Aorta (tissue), 5 donors: ENCODE measurements at regions not wholly inside any gene's neighbourhood (a gene's known extent, or its start where the extent isn't known, plus 50 kb on each side); places are given as distances from the start of the nearest gene placed in this dataset.
"Not testable (repeated sequence)": the region's sequence is repeated elsewhere in the genome, so short reads cannot be mapped to it uniquely, and the experiment has no call there.

Experiments
- ATAC-seq: fragments of 200-7000 bp; cut with Tn5 transposase; one replicate; pipeline ENCODE4 v1.9.1; 2022; ENCODE audit warnings: moderate library complexity; ENCODE audit not compliant: low FRiP score
- DNase-seq, 2 donors: peaks; one replicate each; pipeline ENCODE4 v3.0.0-alpha.2; 2020
- H3K27ac ChIP-seq, 2 donors: one replicate each; pipeline ENCODE4 v1.5.1; 2013; ENCODE audit warnings: low read length in 2 of 2, mild to moderate bottlenecking in 2 of 2, moderate library complexity in 2 of 2, control low read depth in 1 of 2, inconsistent platforms in 1 of 2, low read depth in 1 of 2
- H3K27me3 ChIP-seq, 2 donors: one replicate each; pipeline ENCODE4 v1.6.1; 2013; ENCODE audit warnings: control low read depth in 1 of 2, low read length in 1 of 2, mild to moderate bottlenecking in 1 of 2, moderate library complexity in 1 of 2; ENCODE audit not compliant: insufficient read depth in 2 of 2, control insufficient read depth in 1 of 2
- H3K36me3 ChIP-seq, 2 donors: one replicate each; pipeline ENCODE4 v1.6.1; 2013; ENCODE audit warnings: control low read depth in 1 of 2, low read length in 1 of 2, mild to moderate bottlenecking in 1 of 2; ENCODE audit not compliant: insufficient read depth in 2 of 2, control insufficient read depth in 1 of 2
- H3K4me1 ChIP-seq, 2 donors: one replicate each; pipeline ENCODE4 v1.6.1; 2013; ENCODE audit warnings: low read length in 2 of 2, control low read depth in 1 of 2, mild to moderate bottlenecking in 1 of 2, moderate library complexity in 1 of 2; ENCODE audit not compliant: insufficient read depth in 2 of 2, control insufficient read depth in 1 of 2
- H3K4me3 ChIP-seq, 2 donors: one replicate each; pipeline ENCODE4 v1.5.1; 2013; ENCODE audit warnings: low read length in 2 of 2, control low read depth in 1 of 2, mild to moderate bottlenecking in 1 of 2
- H3K9me3 ChIP-seq: one replicate; pipeline ENCODE4 v1.6.1; 2013; ENCODE audit warnings: mild to moderate bottlenecking, low read length; ENCODE audit not compliant: control insufficient read depth
- WGBS, 2 donors: extraction: QIAGEN DNeasy Blood & Tissue Kit; methylation state at CpG; one replicate each; pipeline ENCODE4 v1.1.7; 2013; 5-methylcytosine and 5-hydroxymethylcytosine counted together
- intact Hi-C, 2 donors: fragments of 100-400 bp; cut with DNase I; formaldehyde crosslinking; loops; one replicate each; pipeline versions ENCODE4 v1.14.2 to v1.15.0; 2022
- donor health status: healthy with polysubstance abuse.
- donor health status: Bipolar disorder and iron deficiency.
- donor health status: DM: no; HTN: no; CAD: no.
- donor health status: DM: no; HTN: no; CAD: no.
- donor health status: DM: yes; HTN: yes; CAD: no.

GRCh38 chr1:194755241-194755994, 1569.0 kb upstream of the B3GALT2 start:
- WGBS, 2 donors, result 55 to 57% methylated on average over 3 of the region's 3 CpGs
- Histone ChIP-seq H3K27ac (no peak overlapping the region), H3K27me3 (no peaks in the 10 kb centered on the region), H3K4me3 (no peak overlapping the region), H3K4me1 (no peaks in the 10 kb centered on the region), H3K36me3 (no peaks in the 10 kb centered on the region), H3K9me3 (no peaks in the 10 kb centered on the region)
- no peak for DNase-seq
- intact Hi-C loops, result no loop called here
- ATAC-seq, result no peak

- H3K27me3 ChIP-seq, H3K27ac ChIP-seq, ATAC-seq, H3K9me3 ChIP-seq, H3K36me3 ChIP-seq, H3K4me1 ChIP-seq, DNase-seq, H3K4me3 ChIP-seq, intact Hi-C loops: not testable (repeated sequence)
- WGBS, 2 donors, result 85 to 87% methylated on average over 5 of the region's 5 CpGs
These were observed 1552.4 kb upstream of the B3GALT2 start for GRCh38 chr1:194738843-194739242.

- H3K9me3 ChIP-seq, result no peaks in the 10 kb centered on the region
- H3K4me3 ChIP-seq, result no peak overlapping the region
- no peak for DNase-seq
- H3K4me1 ChIP-seq, result no peaks in the 10 kb centered on the region
- no peak for ATAC-seq
- intact Hi-C loops, result no loop called here
- no peaks in the 10 kb centered on the region for H3K36me3 ChIP-seq
- WGBS, 2 donors, result 37 to 54% methylated on average over 1 of the region's 1 CpG
- H3K27me3 ChIP-seq, result no peaks in the 10 kb centered on the region
- H3K27ac ChIP-seq, result no peak overlapping the region
These were observed 1548.6 kb upstream of the B3GALT2 start for GRCh38 chr1:194734970-194735369.

DNA sequence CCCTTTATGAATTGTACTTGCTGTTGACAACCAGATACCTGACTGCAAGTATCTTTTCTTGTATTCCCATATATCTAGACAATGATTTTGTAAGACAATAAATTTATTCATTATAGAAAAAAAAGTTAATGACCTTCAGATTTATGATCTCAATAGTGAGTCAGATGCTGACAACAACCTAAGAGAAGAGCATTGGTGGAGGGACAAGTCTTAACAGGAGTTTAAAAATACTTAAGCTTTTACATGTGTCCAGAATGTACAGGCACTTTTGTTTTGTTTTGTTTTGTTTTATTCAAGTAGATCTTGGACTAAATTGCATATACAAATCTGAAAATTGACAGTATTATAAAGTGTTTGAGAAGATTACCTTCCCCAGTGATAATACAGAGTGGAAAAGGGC, 1544.6 kb upstream of the B3GALT2 start:
- DNase-seq (no peak), ATAC-seq (no peak)
- Histone ChIP-seq H3K9me3 (no peaks in the 10 kb centered on the region), H3K27me3 (no peaks in the 10 kb centered on the region), H3K36me3 (no peaks in the 10 kb centered on the region), H3K27ac (no peak overlapping the region), H3K4me3 (no peak overlapping the region), H3K4me1 (no peaks in the 10 kb centered on the region)
- intact Hi-C loops, result no loop called here

DNA sequence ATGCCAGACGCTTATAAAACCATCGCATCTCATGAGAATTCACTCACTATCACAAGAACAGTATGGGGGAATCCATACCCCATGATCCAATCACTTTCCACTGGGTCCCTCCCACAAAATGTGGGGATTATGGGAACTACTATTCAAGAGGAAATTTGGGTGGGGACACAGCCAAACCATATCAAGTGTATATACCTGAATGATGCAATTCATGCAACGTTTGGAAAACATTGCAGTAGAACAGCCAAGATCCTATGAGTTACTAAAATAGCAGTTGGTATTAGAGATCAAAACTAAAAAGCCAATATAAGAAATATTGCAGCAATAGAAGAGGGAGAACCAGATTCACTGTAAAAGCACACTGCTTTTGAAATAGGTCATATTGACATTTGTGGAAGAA, 1543.9 kb upstream of the B3GALT2 start:
- Histone ChIP-seq H3K27me3 (no peaks in the 10 kb centered on the region), H3K9me3 (no peaks in the 10 kb centered on the region), H3K36me3 (no peaks in the 10 kb centered on the region), H3K4me1 (no peaks in the 10 kb centered on the region), H3K27ac (no peak overlapping the region), H3K4me3 (no peak overlapping the region)
- DNase-seq (no peak), ATAC-seq (no peak)
- WGBS, 2 donors, result 63 to 79% methylated on average over 3 of the region's 3 CpGs
- intact Hi-C loops, result no loop called here

DNA sequence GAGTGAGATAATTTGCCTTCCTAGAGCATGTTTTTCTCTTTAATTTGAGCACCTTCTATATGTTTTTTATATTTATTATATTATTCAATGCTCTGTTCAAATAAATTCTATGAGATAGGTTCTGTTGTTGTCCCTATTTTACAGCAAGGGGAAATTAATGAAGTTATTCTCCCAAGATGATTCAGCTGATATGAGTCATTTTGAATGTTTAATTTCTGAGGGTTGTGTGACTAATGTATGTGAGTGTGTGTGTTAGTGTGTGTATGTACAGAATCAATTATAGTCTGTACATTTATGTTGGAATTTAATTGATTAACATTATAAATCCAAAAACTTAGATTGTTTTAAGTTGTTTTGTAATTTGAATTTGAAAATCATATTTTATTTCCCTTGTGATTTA, 1536.7 kb upstream of the B3GALT2 start:
- intact Hi-C loops, result no loop called here
- no peaks in the 10 kb centered on the region for H3K27me3 ChIP-seq
- ATAC-seq (no peak), DNase-seq (no peak)
- H3K4me3 ChIP-seq, result no peak overlapping the region
- no peak overlapping the region for H3K27ac ChIP-seq
- no peaks in the 10 kb centered on the region for H3K36me3 ChIP-seq
- no peaks in the 10 kb centered on the region for H3K9me3 ChIP-seq
- no peaks in the 10 kb centered on the region for H3K4me1 ChIP-seq

GRCh38 chr1:194717941-194718340, 1531.5 kb upstream of the B3GALT2 start:
- intact Hi-C loops, result no loop called here

DNA sequence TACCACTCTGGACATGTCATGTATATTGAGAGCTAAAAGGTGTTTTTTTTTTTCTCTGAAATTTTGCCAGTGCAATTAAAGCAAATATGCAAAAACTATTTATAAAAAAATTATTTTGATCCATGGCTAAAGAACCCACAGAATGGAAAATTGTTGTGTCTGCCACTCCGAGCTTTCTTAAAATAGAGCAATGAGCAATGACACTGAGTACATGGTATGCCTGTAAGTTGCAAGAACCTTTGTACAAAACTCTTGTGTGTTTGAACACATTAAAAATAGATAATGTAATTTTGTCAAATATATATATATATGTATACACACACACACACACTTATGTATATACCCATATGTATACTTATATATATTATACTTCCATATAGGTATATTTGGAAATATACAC, 1530.9 kb upstream of the B3GALT2 start:
- Histone ChIP-seq H3K36me3 (no peaks in the 10 kb centered on the region), H3K4me1 (no peaks in the 10 kb centered on the region), H3K4me3 (no peak overlapping the region), H3K27me3 (no peaks in the 10 kb centered on the region), H3K27ac (no peak overlapping the region), H3K9me3 (no peaks in the 10 kb centered on the region)
- intact Hi-C loops, result no loop called here
- no peak for DNase-seq
- no peak for ATAC-seq
- 6 to 16% methylated on average over 1 of the region's 1 CpG for WGBS, 2 donors

More at GRCh38 chr1:194717941-194718340, 1531.5 kb upstream of the B3GALT2 start:
- H3K36me3 ChIP-seq, result no peaks in the 10 kb centered on the region
- ATAC-seq (no peak), DNase-seq (no peak)
- 50 to 61% methylated on average over 1 of the region's 1 CpG for WGBS, 2 donors
- no peaks in the 10 kb centered on the region for H3K27me3 ChIP-seq
- no peaks in the 10 kb centered on the region for H3K4me1 ChIP-seq
- no peak overlapping the region for H3K4me3 ChIP-seq
- no peaks in the 10 kb centered on the region for H3K9me3 ChIP-seq
- H3K27ac ChIP-seq, result no peak overlapping the region

DNA sequence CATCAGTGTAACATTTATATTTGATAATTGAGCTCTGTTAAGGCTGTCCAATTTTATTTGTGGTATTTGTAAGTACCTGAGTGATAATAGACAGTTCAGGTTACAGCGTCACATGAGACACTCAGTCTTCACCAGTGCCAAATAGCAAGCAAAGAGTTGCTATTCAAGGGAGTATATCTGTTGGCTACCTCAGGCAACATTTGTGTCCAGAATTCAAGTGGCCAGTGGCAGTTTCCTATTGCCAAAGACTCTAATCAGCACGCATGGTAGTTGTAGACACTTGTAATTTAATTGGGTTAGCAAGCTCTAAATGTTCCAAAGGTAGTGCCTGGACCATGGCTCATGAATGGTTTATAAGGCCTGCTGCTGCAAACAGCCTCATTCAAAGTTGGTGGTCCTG, 1524.3 kb upstream of the B3GALT2 start:
- H3K27me3 ChIP-seq, result no peaks in the 10 kb centered on the region
- intact Hi-C loops, result no loop called here
- no peak for ATAC-seq

More for the DNA sequence above, 1524.3 kb upstream of the B3GALT2 start:
- no peak overlapping the region for H3K27ac ChIP-seq
- DNase-seq, result no peak
- no peaks in the 10 kb centered on the region for H3K9me3 ChIP-seq
- no peaks in the 10 kb centered on the region for H3K36me3 ChIP-seq
- 93 to 97% methylated on average over 2 of the region's 2 CpGs for WGBS, 2 donors
- H3K4me3 ChIP-seq, result no peak overlapping the region
- H3K4me1 ChIP-seq, result no peaks in the 10 kb centered on the region
